Gastroesophageal sphincter (tissue), 3 donors: ENCODE measurements at regions not wholly inside any gene's neighbourhood (a gene's known extent, or its start where the extent isn't known, plus 50 kb on each side); places are given as distances from the start of the nearest gene placed in this dataset.

ENCODE experiments used
- CTCF ChIP-seq, 4 experiments: fragments of 200-600 bp in 2 of 4; fragments of 450-650 bp in 2 of 4; sonication (generic) in 1 of 4; IDR thresholded peaks; one replicate each; pipeline ENCODE4 v1.5.1; 2017 to 2019; ENCODE audit warnings: antibody characterized with exemption in 4 of 4, mild to moderate bottlenecking in 2 of 4, moderate library complexity in 2 of 4
- POLR2A ChIP-seq, 2 donors: fragments of 450-650 bp; IDR thresholded peaks; one replicate each; pipeline ENCODE4 v1.6.1; 2017; ENCODE audit warnings: antibody characterized with exemption in 2 of 2, mild to moderate bottlenecking in 2 of 2, moderate library complexity in 1 of 2
- POLR2AphosphoS5 ChIP-seq: sonication (generic); formaldehyde crosslinking; IDR thresholded peaks from one replicate; pipeline ENCODE4 v1.6.1; 2017; ENCODE audit warnings: antibody characterized with exemption

- no peak for TF ChIP-seq CTCF (IDR thresholded peaks at IDR 0.05)
- no peak for TF ChIP-seq POLR2A (IDR thresholded peaks at IDR 0.05)
- TF ChIP-seq POLR2AphosphoS5, result no peak
Measured at GRCh38 chr16:9546438-9546786, 455.0 kb downstream of the HAPSTR1 start.
